ENCODE measurements at regions not wholly inside any gene's neighbourhood (a gene's known extent, or its start where the extent isn't known, plus 50 kb on each side); places are given as distances from the start of the nearest gene placed in this dataset.

GRCh38 chr3:163019260-163019659 is 1522.7 kb downstream of the OTOL1 start:
- no peaks in the 10 kb centered on the region for H3K4me1 Mint-ChIP-seq
- Histone ChIP-seq H3K4me3 (ENCODE audit: control insufficient read depth in 1 of 2, extremely low read depth in 1 of 2, low read length in 1 of 2) (no peak overlapping the region), H3K4me1 (ENCODE audit: control insufficient read depth in 1 of 2, extremely low read depth in 1 of 2, insufficient read depth in 2 of 2, low read length in 2 of 2) (no peaks in the 10 kb centered on the region), H3K36me3 (ENCODE audit: control insufficient read depth in 2 of 2, extremely low read depth in 1 of 2, insufficient read depth in 1 of 2, low read length in 1 of 2) (no peaks in the 10 kb centered on the region), H3K27me3 (replicated peaks in 1 of 2; ENCODE audit: control insufficient read depth in 2 of 2, extremely low read depth in 1 of 2, insufficient read depth in 2 of 2, low read length in 1 of 2) (no peaks in the 10 kb centered on the region), H3K27ac (ENCODE audit: low read length) (no peak overlapping the region), H3K9me3 (no peaks in the 10 kb centered on the region)
- H3K9me3 Mint-ChIP-seq: peaks cover 4 to 13% (median 4%) of the 10 kb centered on the region in 3 donors
- no peaks in the 10 kb centered on the region for H3K27me3 Mint-ChIP-seq
- ATAC-seq (replicated peaks in 1 of 4) (no peak), DNase-seq (no peak)
- H3K4me3 Mint-ChIP-seq: no peak overlapping the region
- ChIA-PET CTCF (no interaction called here), POLR2A (interaction anchor here in 1 of 2 donors (0.5 to 0.7 kb wide), 2 partner anchors 27 to 1227 kb away, joined by 3 to 4 read pairs; no protein-coding TSS in a partner anchor)
- H3K27ac Mint-ChIP-seq: no peak overlapping the region
- no peaks in the 10 kb centered on the region for H3K36me3 Mint-ChIP-seq
- 89% methylated on average over 1 of the region's 5 CpGs for WGBS (ENCODE audit: insufficient coverage)

GRCh38 chr3:163033652-163034051 is 1537.0 kb downstream of the OTOL1 start:
- H3K9me3 ChIP-seq: no peaks in the 10 kb centered on the region
- H3K4me3 ChIP-seq (ENCODE audit: control insufficient read depth in 1 of 2, extremely low read depth in 1 of 2, low read length in 1 of 2): no peak overlapping the region
- Mint-ChIP-seq H3K4me3 (no peak overlapping the region), H3K4me1 (no peaks in the 10 kb centered on the region), H3K27me3 (no peaks in the 10 kb centered on the region), H3K9me3 (peaks cover 1 to 16% (median 15%) of the 10 kb centered on the region in 3 donors), H3K36me3 (no peaks in the 10 kb centered on the region), H3K27ac (no peak overlapping the region)
- no peak overlapping the region for H3K27ac ChIP-seq (ENCODE audit: low read length)
- DNase-seq (no peak), ATAC-seq (replicated peaks in 1 of 4) (no peak)
- no peaks in the 10 kb centered on the region for H3K27me3 ChIP-seq (replicated peaks in 1 of 2; ENCODE audit: control insufficient read depth in 2 of 2, extremely low read depth in 1 of 2, insufficient read depth in 2 of 2, low read length in 1 of 2)
- ChIA-PET POLR2A (no interaction called here), CTCF (no interaction called here)
- WGBS (ENCODE audit: insufficient coverage): no CpG with 5 or more reads among the region's 4 CpGs
- H3K36me3 ChIP-seq (ENCODE audit: control insufficient read depth in 2 of 2, extremely low read depth in 1 of 2, insufficient read depth in 1 of 2, low read length in 1 of 2): no peaks in the 10 kb centered on the region
- H3K4me1 ChIP-seq (ENCODE audit: control insufficient read depth in 1 of 2, extremely low read depth in 1 of 2, insufficient read depth in 2 of 2, low read length in 2 of 2): no peaks in the 10 kb centered on the region

GRCh38 chr3:163039636-163040035 is 1543.0 kb downstream of the OTOL1 start:
- no peaks in the 10 kb centered on the region for H3K36me3 ChIP-seq (ENCODE audit: control insufficient read depth in 2 of 2, extremely low read depth in 1 of 2, insufficient read depth in 1 of 2, low read length in 1 of 2)
- no peaks in the 10 kb centered on the region for H3K36me3 Mint-ChIP-seq
- no peak overlapping the region for H3K27ac ChIP-seq (ENCODE audit: low read length)
- no peaks in the 10 kb centered on the region for H3K4me1 ChIP-seq (ENCODE audit: control insufficient read depth in 1 of 2, extremely low read depth in 1 of 2, insufficient read depth in 2 of 2, low read length in 2 of 2)
- 89% methylated on average over 2 of the region's 3 CpGs for WGBS (ENCODE audit: insufficient coverage)
- no peak overlapping the region for H3K27ac Mint-ChIP-seq
- no peaks in the 10 kb centered on the region for H3K27me3 ChIP-seq (replicated peaks in 1 of 2; ENCODE audit: control insufficient read depth in 2 of 2, extremely low read depth in 1 of 2, insufficient read depth in 2 of 2, low read length in 1 of 2)
- H3K9me3 Mint-ChIP-seq: peaks cover 12 to 23% (median 21%) of the 10 kb centered on the region in 3 donors
- DNase-seq (no peak), ATAC-seq (replicated peaks in 1 of 4) (no peak)
- H3K4me3 Mint-ChIP-seq: no peak overlapping the region
- no peaks in the 10 kb centered on the region for H3K4me1 Mint-ChIP-seq
- no peak overlapping the region for H3K4me3 ChIP-seq (ENCODE audit: control insufficient read depth in 1 of 2, extremely low read depth in 1 of 2, low read length in 1 of 2)
- H3K27me3 Mint-ChIP-seq: no peaks in the 10 kb centered on the region
- ChIA-PET POLR2A (interaction anchor here in 1 of 2 donors (0.6 kb wide), 1 partner anchor 13 kb away, joined by 3 read pairs; no protein-coding TSS in a partner anchor), CTCF (no interaction called here)
- H3K9me3 ChIP-seq: no peaks in the 10 kb centered on the region

GRCh38 chr3:163043074-163043473 is 1546.5 kb downstream of the OTOL1 start:
- ChIA-PET POLR2A (no interaction called here), CTCF (no interaction called here)
- H3K36me3 Mint-ChIP-seq: no peaks in the 10 kb centered on the region
- Histone ChIP-seq H3K9me3 (no peaks in the 10 kb centered on the region), H3K36me3 (ENCODE audit: control insufficient read depth in 2 of 2, extremely low read depth in 1 of 2, insufficient read depth in 1 of 2, low read length in 1 of 2) (no peaks in the 10 kb centered on the region), H3K4me1 (ENCODE audit: control insufficient read depth in 1 of 2, extremely low read depth in 1 of 2, insufficient read depth in 2 of 2, low read length in 2 of 2) (no peaks in the 10 kb centered on the region), H3K27ac (ENCODE audit: low read length) (no peak overlapping the region), H3K27me3 (replicated peaks in 1 of 2; ENCODE audit: control insufficient read depth in 2 of 2, extremely low read depth in 1 of 2, insufficient read depth in 2 of 2, low read length in 1 of 2) (no peaks in the 10 kb centered on the region), H3K4me3 (ENCODE audit: control insufficient read depth in 1 of 2, extremely low read depth in 1 of 2, low read length in 1 of 2) (no peak overlapping the region)
- WGBS (ENCODE audit: insufficient coverage): 75% methylated on average over 2 of the region's 3 CpGs
- H3K9me3 Mint-ChIP-seq: peaks cover 12 to 25% (median 23%) of the 10 kb centered on the region in 3 donors
- DNase-seq (no peak), ATAC-seq (replicated peaks in 1 of 4) (no peak)
- H3K4me3 Mint-ChIP-seq: no peak overlapping the region
- no peak overlapping the region for H3K27ac Mint-ChIP-seq
- no peaks in the 10 kb centered on the region for H3K4me1 Mint-ChIP-seq
- no peaks in the 10 kb centered on the region for H3K27me3 Mint-ChIP-seq

- POLR2A ChIA-PET: interaction anchor here in 1 of 2 donors (0.6 kb wide), 1 partner anchor 27 kb away, joined by 3 read pairs; no protein-coding TSS in a partner anchor
These were observed 1549.3 kb downstream of the OTOL1 start for GRCh38 chr3:163045945-163046344.

GRCh38 chr3:163048881-163049280 is 1552.3 kb downstream of the OTOL1 start:
- H3K9me3 ChIP-seq: no peaks in the 10 kb centered on the region
- Mint-ChIP-seq H3K27me3 (no peaks in the 10 kb centered on the region), H3K4me3 (no peak overlapping the region), H3K9me3 (peaks cover 0 to 3% (median 3%) of the 10 kb centered on the region in 3 donors), H3K4me1 (no peaks in the 10 kb centered on the region), H3K27ac (no peak overlapping the region), H3K36me3 (no peaks in the 10 kb centered on the region)
- CTCF ChIA-PET: interaction anchor here in 1 of 2 donors (0.6 kb wide), 1 partner anchor 21 kb away, joined by 3 read pairs; no protein-coding TSS in a partner anchor
- H3K4me3 ChIP-seq (ENCODE audit: control insufficient read depth in 1 of 2, extremely low read depth in 1 of 2, low read length in 1 of 2): no peak overlapping the region
- no peak for ATAC-seq (replicated peaks in 1 of 4)
- no peak overlapping the region for H3K27ac ChIP-seq (ENCODE audit: low read length)
- DNase-seq: no peak
- H3K27me3 ChIP-seq (replicated peaks in 1 of 2; ENCODE audit: control insufficient read depth in 2 of 2, extremely low read depth in 1 of 2, insufficient read depth in 2 of 2, low read length in 1 of 2): no peaks in the 10 kb centered on the region
- no CpG with 5 or more reads among the region's 1 CpG for WGBS (ENCODE audit: insufficient coverage)
- H3K4me1 ChIP-seq (ENCODE audit: control insufficient read depth in 1 of 2, extremely low read depth in 1 of 2, insufficient read depth in 2 of 2, low read length in 2 of 2): no peaks in the 10 kb centered on the region
- H3K36me3 ChIP-seq (ENCODE audit: control insufficient read depth in 2 of 2, extremely low read depth in 1 of 2, insufficient read depth in 1 of 2, low read length in 1 of 2): no peaks in the 10 kb centered on the region
- POLR2A ChIA-PET: interaction anchor here in 1 of 2 donors (0.6 kb wide), 1 partner anchor 812 kb away, joined by 3 read pairs; no protein-coding TSS in a partner anchor

More at GRCh38 chr3:163045945-163046344, 1549.3 kb downstream of the OTOL1 start:
- no peak overlapping the region for H3K4me3 ChIP-seq (ENCODE audit: control insufficient read depth in 1 of 2, extremely low read depth in 1 of 2, low read length in 1 of 2)
- no peak overlapping the region for H3K27ac ChIP-seq (ENCODE audit: low read length)
- DNase-seq: no peak
- no peaks in the 10 kb centered on the region for H3K27me3 ChIP-seq (replicated peaks in 1 of 2; ENCODE audit: control insufficient read depth in 2 of 2, extremely low read depth in 1 of 2, insufficient read depth in 2 of 2, low read length in 1 of 2)
- Mint-ChIP-seq H3K9me3 (peaks cover 7 to 15% (median 12%) of the 10 kb centered on the region in 3 donors), H3K4me1 (no peaks in the 10 kb centered on the region), H3K36me3 (no peaks in the 10 kb centered on the region), H3K27ac (no peak overlapping the region), H3K27me3 (no peaks in the 10 kb centered on the region), H3K4me3 (no peak overlapping the region)
- CTCF ChIA-PET: no interaction called here
- no peaks in the 10 kb centered on the region for H3K4me1 ChIP-seq (ENCODE audit: control insufficient read depth in 1 of 2, extremely low read depth in 1 of 2, insufficient read depth in 2 of 2, low read length in 2 of 2)
- H3K36me3 ChIP-seq (ENCODE audit: control insufficient read depth in 2 of 2, extremely low read depth in 1 of 2, insufficient read depth in 1 of 2, low read length in 1 of 2): no peaks in the 10 kb centered on the region
- H3K9me3 ChIP-seq: no peaks in the 10 kb centered on the region
- no peak for ATAC-seq (replicated peaks in 1 of 4)
- WGBS (ENCODE audit: insufficient coverage): no CpG with 5 or more reads among the region's 2 CpGs

All from T-cell (primary cell).